IPS-15b (cell line): ENCODE measurements at regions not wholly inside any gene's neighbourhood (a gene's known extent, or its start where the extent isn't known, plus 50 kb on each side); places are given as distances from the start of the nearest gene placed in this dataset.

Source experiments
- H3K27me3 ChIP-seq: one replicate; pipeline ENCODE4 v1.6.1; 2013; ENCODE audit warnings: low read length; ENCODE audit not compliant: control insufficient read depth, insufficient read depth
- H3K36me3 ChIP-seq: one replicate; pipeline ENCODE4 v1.6.1; 2013; ENCODE audit warnings: low read length; ENCODE audit not compliant: control insufficient read depth, insufficient read depth
- H3K4me1 ChIP-seq: one replicate; pipeline ENCODE4 v1.6.1; 2013; ENCODE audit warnings: mild to moderate bottlenecking, low read length; ENCODE audit not compliant: control insufficient read depth, insufficient read depth
- H3K4me3 ChIP-seq: one replicate; pipeline ENCODE4 v1.5.1; 2013; ENCODE audit warnings: low read depth, low read length
- H3K9ac ChIP-seq: one replicate; pipeline ENCODE4 v1.6.1; 2013; ENCODE audit warnings: low read depth, mild to moderate bottlenecking, low read length
- H3K9me3 ChIP-seq: one replicate; pipeline ENCODE4 v1.6.1; 2013; ENCODE audit warnings: mild to moderate bottlenecking, low read length; ENCODE audit not compliant: control insufficient read depth, insufficient read depth

DNA sequence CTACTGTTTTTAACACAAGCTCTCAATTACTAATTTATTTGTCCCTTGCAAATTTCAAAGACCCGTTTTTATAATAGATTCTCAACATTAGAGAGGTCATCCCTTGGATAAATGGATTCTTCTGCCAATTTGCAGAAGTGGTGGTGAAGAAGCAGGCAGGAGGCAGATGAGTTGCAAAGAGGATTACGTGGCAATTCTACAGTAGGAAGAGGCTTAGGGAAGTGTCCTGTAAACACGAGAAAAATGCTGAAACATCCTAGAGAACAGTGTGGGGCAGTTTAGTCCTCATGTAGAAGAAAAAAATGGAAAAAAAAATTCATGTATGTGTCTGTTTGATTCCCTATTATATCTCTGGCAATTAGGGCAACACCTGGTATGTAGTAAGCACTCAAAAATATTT, 87.6 kb downstream of the BMP2 start:
- Histone ChIP-seq H3K4me1 (no peaks in the 10 kb centered on the region), H3K36me3 (no peaks in the 10 kb centered on the region), H3K4me3 (no peak overlapping the region), H3K9me3 (no peaks in the 10 kb centered on the region), H3K27me3 (no peaks in the 10 kb centered on the region), H3K9ac (no peak overlapping the region)

DNA sequence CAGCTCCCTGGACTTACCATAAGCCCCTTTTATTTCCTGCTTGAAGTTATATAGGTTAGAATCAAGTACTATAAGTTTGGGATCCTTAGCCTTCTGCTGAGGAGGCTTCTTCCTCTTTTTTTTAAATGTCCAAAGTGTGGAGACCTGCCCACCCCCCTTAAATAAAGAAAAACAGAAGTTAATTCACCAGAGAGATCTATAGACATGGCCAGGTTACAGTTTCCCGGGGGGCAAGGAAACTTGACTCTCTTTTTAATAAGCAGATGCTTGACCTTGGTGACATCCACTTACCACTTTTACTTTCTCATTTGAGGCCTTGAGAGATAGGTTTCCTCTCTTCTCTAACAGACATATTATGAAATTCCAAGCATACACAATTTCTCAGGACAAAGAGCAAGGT, 88.3 kb downstream of the BMP2 start:
- H3K4me3 ChIP-seq = no peak overlapping the region
- H3K27me3 ChIP-seq = no peaks in the 10 kb centered on the region
- no peak overlapping the region for H3K9ac ChIP-seq
- H3K9me3 ChIP-seq = no peaks in the 10 kb centered on the region
- H3K36me3 ChIP-seq = no peaks in the 10 kb centered on the region
- H3K4me1 ChIP-seq = no peaks in the 10 kb centered on the region

DNA sequence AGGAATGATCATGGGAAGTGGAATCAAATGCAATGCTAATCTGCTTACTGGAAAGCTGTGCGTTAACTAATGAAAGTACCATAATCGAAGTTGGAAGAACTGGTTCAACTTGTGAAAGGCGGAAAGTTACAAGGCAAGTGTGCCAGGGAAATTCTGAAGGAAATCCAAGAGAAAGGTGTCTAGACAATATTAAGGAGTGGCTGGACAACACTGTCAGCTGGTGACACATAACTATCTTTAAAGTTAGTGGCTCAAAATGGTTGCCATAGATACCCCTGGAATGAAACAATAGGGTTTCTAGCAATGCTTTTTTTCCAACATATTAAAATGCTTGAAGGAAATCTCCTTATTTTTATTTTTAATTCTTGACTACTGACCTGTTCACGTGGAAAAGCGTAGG, 90.4 kb downstream of the BMP2 start:
- no peaks in the 10 kb centered on the region for H3K9me3 ChIP-seq
- no peaks in the 10 kb centered on the region for H3K36me3 ChIP-seq
- no peak overlapping the region for H3K9ac ChIP-seq
- no peaks in the 10 kb centered on the region for H3K4me1 ChIP-seq
- no peaks in the 10 kb centered on the region for H3K27me3 ChIP-seq
- H3K4me3 ChIP-seq = no peak overlapping the region

DNA sequence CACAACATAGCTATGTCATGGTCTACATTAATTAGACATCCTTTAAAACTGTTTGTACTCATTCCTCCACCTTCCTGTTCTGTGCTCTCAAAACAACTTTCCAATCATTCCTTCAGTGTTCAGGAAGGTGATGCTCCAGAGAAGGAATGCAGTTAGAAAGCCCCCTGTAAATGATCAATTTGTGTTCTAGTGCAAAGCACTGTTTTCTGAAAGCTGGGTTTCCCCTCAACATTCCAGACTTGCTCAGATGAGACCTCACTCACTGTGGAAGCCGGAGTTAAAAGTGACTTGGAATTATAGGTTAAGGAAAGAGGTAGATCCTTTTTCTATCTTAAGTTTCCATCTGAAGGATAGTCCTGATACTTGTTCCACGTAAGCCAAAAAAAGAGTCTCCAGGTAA, 95.9 kb downstream of the BMP2 start:
- Histone ChIP-seq H3K27me3 (no peaks in the 10 kb centered on the region), H3K9me3 (no peaks in the 10 kb centered on the region), H3K36me3 (no peaks in the 10 kb centered on the region), H3K4me3 (no peak overlapping the region), H3K4me1 (no peaks in the 10 kb centered on the region), H3K9ac (no peak overlapping the region)

DNA sequence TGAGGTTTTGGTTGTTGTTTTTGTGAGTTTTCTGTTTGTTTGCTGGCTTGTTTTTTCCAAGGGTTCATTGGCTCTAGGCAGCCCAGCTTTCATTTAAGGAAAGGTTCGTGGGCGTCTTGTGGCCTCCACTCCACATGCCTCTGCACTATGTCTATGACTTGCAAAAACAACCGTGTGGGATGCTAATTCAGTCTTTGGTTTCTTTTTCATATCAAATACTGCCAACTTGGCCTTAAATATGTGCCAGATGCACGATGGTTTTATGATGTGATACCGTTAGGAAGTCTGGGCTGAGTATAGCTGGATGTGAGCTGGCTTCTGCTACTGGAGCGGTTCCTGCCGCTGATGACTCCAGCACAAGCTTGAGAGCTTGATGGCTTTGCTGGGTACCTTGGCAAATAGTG, 96.3 kb downstream of the BMP2 start:
- no peaks in the 10 kb centered on the region for H3K36me3 ChIP-seq
- H3K4me3 ChIP-seq = no peak overlapping the region
- no peaks in the 10 kb centered on the region for H3K9me3 ChIP-seq
- H3K27me3 ChIP-seq = no peaks in the 10 kb centered on the region
- no peaks in the 10 kb centered on the region for H3K4me1 ChIP-seq
- H3K9ac ChIP-seq = no peak overlapping the region

DNA sequence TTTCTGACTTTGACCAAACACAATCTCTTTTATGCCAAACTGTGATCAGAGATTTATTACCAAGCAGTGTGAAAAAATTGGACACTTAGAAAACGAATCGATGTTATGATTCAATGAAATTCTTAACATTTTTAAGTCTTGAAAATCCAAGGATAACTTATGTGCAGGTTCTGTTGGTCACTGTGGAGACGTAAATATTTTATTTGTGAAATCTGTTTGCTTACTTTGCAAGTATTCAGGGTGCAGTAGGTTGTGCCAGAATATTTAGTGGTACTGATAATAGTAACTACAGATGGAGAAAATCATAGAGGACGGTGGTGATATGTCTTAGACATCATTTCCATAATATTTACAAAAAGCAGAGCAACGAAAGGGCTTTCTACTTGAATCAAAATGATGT, 97.3 kb downstream of the BMP2 start:
- Histone ChIP-seq H3K27me3 (no peaks in the 10 kb centered on the region), H3K4me1 (no peaks in the 10 kb centered on the region), H3K9ac (no peak overlapping the region), H3K36me3 (no peaks in the 10 kb centered on the region), H3K4me3 (no peak overlapping the region), H3K9me3 (no peaks in the 10 kb centered on the region)

DNA sequence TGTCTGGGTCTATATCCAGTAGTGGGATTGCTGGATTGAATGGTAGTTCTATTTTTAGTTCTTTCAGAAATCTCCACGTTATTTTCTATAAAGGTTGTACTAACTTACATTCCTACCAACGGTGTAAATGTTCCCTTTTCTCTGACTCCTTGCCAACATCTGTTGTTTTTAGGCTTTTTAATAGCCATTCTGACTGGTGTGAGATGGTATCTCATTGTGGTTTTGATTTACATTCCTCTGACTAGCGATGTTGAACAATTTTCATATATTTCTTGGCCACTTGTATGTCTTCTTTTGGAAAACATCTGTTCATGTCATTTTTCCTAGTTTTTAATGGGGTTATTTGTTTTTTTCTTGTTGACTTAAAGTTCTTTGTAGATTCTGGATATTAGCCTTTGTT, 99.3 kb downstream of the BMP2 start:
- H3K4me1 ChIP-seq = no peaks in the 10 kb centered on the region
- H3K27me3 ChIP-seq = no peaks in the 10 kb centered on the region
- H3K9ac ChIP-seq = no peak overlapping the region
- no peaks in the 10 kb centered on the region for H3K36me3 ChIP-seq
- no peak overlapping the region for H3K4me3 ChIP-seq
- no peaks in the 10 kb centered on the region for H3K9me3 ChIP-seq

DNA sequence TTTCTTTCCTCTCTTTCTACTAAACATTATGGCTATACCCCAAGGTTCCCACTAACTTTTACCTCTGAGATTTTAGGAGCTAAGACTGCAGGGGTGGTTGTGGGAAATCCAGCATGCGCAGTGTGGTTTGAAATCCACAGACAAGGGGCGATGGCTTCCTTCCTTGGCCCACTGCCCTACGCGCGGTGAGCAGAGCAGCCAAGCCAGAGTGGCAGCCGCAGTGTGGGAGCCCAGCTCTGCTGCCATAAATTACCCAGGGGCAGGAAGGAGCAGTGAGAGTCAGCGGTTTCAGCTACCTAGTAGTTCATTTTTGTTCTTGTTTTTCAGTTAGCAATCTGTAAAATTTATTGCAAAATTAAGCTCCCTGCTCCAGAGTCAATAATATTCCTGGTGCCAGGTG, 101.4 kb downstream of the BMP2 start:
- no peaks in the 10 kb centered on the region for H3K4me1 ChIP-seq
- H3K36me3 ChIP-seq = no peaks in the 10 kb centered on the region
- H3K27me3 ChIP-seq = no peaks in the 10 kb centered on the region
- no peak overlapping the region for H3K9ac ChIP-seq
- H3K4me3 ChIP-seq = no peak overlapping the region
- H3K9me3 ChIP-seq = no peaks in the 10 kb centered on the region

DNA sequence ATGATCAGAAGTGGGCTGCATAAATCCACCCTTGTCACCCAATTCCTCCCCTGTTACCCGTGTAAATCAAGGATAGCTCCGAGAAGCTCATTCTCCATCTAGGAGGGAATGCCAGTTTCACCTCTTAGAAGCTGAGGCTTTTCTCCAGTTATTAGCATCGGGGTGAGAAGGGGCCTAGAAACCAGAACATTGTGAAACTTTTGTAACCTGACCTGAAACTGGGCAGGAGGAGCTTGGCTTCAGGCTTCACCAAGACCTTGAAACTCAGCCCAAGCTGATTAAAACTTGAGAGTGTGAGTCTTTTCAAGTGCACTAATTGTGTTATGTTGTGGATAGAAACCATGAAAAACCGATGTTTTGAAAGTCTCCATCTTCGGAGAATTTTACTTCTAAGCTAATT, 103.1 kb downstream of the BMP2 start:
- H3K9ac ChIP-seq = no peak overlapping the region
- H3K36me3 ChIP-seq = no peaks in the 10 kb centered on the region
- H3K27me3 ChIP-seq = no peaks in the 10 kb centered on the region
- no peaks in the 10 kb centered on the region for H3K9me3 ChIP-seq
- H3K4me1 ChIP-seq = no peaks in the 10 kb centered on the region
- H3K4me3 ChIP-seq = no peak overlapping the region

DNA sequence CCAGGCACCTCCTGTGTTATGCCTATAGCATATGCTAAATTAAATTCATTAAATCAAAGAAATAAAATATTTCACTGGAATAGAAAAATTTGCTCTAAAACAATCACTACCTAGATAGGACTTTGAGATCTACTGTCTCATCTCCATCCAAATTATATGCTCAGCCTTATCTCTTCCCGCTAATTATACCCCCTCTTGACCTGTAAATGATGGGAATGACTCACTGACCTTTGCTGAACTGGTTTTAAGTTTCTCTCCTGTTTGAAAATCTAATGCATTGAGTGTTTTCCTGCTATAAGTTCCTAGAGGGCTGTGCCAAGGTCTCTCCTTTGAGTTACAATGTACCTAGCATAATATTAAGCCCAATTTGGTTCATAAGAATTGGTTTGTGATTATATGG, 110.1 kb downstream of the BMP2 start:
- H3K4me1 ChIP-seq = no peaks in the 10 kb centered on the region
- H3K4me3 ChIP-seq = no peak overlapping the region
- H3K9me3 ChIP-seq = no peaks in the 10 kb centered on the region
- H3K36me3 ChIP-seq = no peaks in the 10 kb centered on the region
- H3K9ac ChIP-seq = no peak overlapping the region
- no peaks in the 10 kb centered on the region for H3K27me3 ChIP-seq

DNA sequence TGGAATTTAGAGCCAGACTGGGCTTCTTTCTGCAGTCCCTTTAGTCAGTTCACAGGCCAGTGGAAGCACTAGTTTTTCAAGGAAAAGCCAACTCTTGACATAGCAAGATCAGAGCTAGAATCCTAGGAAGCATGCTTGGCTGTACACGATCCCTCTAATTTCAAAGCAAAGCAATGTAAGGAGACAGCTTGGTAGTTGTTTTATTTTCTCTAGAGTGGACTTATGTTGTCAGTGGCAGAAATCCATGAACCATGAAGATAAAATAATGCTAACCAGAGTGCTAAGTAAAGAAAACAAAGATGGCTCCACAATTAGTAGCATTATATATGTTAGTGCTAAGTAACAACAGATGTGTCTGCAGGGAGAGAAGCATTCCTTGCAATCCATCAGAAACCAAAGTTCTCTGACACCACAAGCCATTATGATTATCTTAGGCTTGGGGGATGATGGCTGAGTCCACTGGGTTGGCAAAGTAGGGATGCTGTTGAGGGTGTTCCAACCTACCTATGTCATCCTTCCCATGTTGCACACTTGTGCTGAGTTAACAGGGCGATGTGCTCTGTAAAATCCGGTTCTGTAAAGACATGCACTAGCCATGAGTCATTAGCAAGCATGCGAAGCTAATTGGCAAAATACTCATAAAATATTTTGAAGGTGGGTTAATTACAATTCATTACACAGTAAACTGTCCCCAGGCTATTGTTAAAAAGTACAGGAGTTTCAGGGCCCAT, 115.2 kb downstream of the BMP2 start:
- H3K36me3 ChIP-seq = no peaks in the 10 kb centered on the region
- H3K4me3 ChIP-seq = no peak overlapping the region
- H3K27me3 ChIP-seq = no peaks in the 10 kb centered on the region
- H3K9ac ChIP-seq = no peak overlapping the region
- no peaks in the 10 kb centered on the region for H3K4me1 ChIP-seq
- H3K9me3 ChIP-seq = no peaks in the 10 kb centered on the region

DNA sequence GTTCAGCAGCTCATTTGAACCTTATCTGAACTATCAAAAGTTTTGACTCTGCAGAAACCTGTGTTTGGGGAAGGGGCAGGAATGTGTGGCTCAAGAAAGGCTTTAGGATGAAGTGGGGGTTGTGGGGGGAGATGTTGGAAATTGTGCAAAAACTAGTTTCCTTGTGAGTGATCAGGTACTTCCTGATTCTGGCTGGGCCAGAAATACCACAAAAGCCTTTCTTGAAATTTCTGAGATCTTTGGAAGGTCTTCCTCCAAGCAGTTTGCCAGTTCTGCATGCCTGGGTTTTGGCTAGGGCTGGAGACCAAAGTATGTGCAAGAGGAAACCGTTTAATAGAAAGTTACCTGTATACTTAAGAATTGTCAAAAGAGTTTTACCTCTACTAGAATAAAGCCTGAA, 116.6 kb downstream of the BMP2 start:
- H3K9ac ChIP-seq = no peak overlapping the region
- H3K36me3 ChIP-seq = no peaks in the 10 kb centered on the region
- no peaks in the 10 kb centered on the region for H3K27me3 ChIP-seq
- no peaks in the 10 kb centered on the region for H3K9me3 ChIP-seq
- H3K4me3 ChIP-seq = no peak overlapping the region
- no peaks in the 10 kb centered on the region for H3K4me1 ChIP-seq
